H9 (cell line): ENCODE measurements at regions not wholly inside any gene's neighbourhood (a gene's known extent, or its start where the extent isn't known, plus 50 kb on each side); places are given as distances from the start of the nearest gene placed in this dataset.

ENCODE experiments used
- DNase-seq: peaks from one replicate; pipeline ENCODE4 v3.0.0-alpha.2; 2017
- H2AFZ ChIP-seq: one replicate; pipeline ENCODE4 v1.6.1; 2013; ENCODE audit warnings: mild to moderate bottlenecking, low read length, control low read depth, moderate library complexity
- H2AK5ac ChIP-seq: 2 replicates; pipeline ENCODE4 v1.6.1; 2013; ENCODE audit warnings: low read length, control low read depth, mixed read lengths; ENCODE audit not compliant: insufficient read length
- H2BK120ac ChIP-seq: one replicate; pipeline ENCODE4 v1.6.1; 2013; ENCODE audit warnings: low read depth, mild to moderate bottlenecking, low read length, control low read depth, inconsistent platforms; ENCODE audit not compliant: poor library complexity, severe bottlenecking
- H2BK12ac ChIP-seq: 2 replicates; pipeline ENCODE4 v1.6.1; 2013; ENCODE audit warnings: low read length, control low read depth, mixed read lengths, low read depth; ENCODE audit not compliant: insufficient read length
- H2BK15ac ChIP-seq: 2 replicates; pipeline ENCODE4 v1.6.1; 2013; ENCODE audit warnings: low read depth, low read length, control low read depth
- H2BK20ac ChIP-seq: one replicate; pipeline ENCODE4 v1.6.1; 2013; ENCODE audit warnings: low read depth, mild to moderate bottlenecking, low read length, control low read depth, inconsistent platforms; ENCODE audit not compliant: poor library complexity, severe bottlenecking
- H2BK5ac ChIP-seq: 2 replicates; pipeline ENCODE4 v1.6.1; 2013; ENCODE audit warnings: low read length, control low read depth, mixed read lengths; ENCODE audit not compliant: insufficient read length
- H3K14ac ChIP-seq: 2 replicates; pipeline ENCODE4 v1.6.1; 2013; ENCODE audit warnings: low read length, control low read depth; ENCODE audit not compliant: insufficient read depth
- H3K18ac ChIP-seq: 2 replicates; pipeline ENCODE4 v1.6.1; 2013; ENCODE audit warnings: low read depth, mild to moderate bottlenecking, mixed read lengths, low read length, control low read depth; ENCODE audit not compliant: insufficient read length
- H3K23ac ChIP-seq: 2 replicates; pipeline ENCODE4 v1.6.1; 2013; ENCODE audit warnings: low read length, control low read depth, mixed read lengths, low read depth; ENCODE audit not compliant: insufficient read length
- H3K23me2 ChIP-seq: 2 replicates; pipeline ENCODE4 v1.6.1; 2013; ENCODE audit warnings: low read depth, mild to moderate bottlenecking, mixed read lengths, low read length, control low read depth; ENCODE audit not compliant: insufficient read length, poor library complexity, severe bottlenecking
- H3K27ac ChIP-seq: 2 replicates; pipeline ENCODE4 v1.5.1; 2013; ENCODE audit warnings: low read length, control low read depth, mixed read lengths, low read depth; ENCODE audit not compliant: insufficient read length
- H3K27me3 ChIP-seq: 2 replicates; pipeline ENCODE4 v1.6.1; 2013; ENCODE audit warnings: low read length, control low read depth, inconsistent platforms; ENCODE audit not compliant: insufficient read depth
- H3K4ac ChIP-seq: 2 replicates; pipeline ENCODE4 v1.6.1; 2013; ENCODE audit warnings: low read depth, mild to moderate bottlenecking, control low read depth, inconsistent platforms, low read length, moderate library complexity
- H3K4me1 ChIP-seq: 2 replicates; pipeline ENCODE4 v1.6.1; 2013; ENCODE audit warnings: low read length, control low read depth, inconsistent platforms; ENCODE audit not compliant: insufficient read depth
- H3K4me2 ChIP-seq: 2 replicates; pipeline ENCODE4 v1.6.1; 2013; ENCODE audit warnings: low read length, control low read depth, mixed read lengths; ENCODE audit not compliant: insufficient read length, insufficient read depth
- H3K56ac ChIP-seq: 2 replicates; pipeline ENCODE4 v1.6.1; 2013; ENCODE audit warnings: low read depth, mild to moderate bottlenecking, mixed read lengths, low read length, control low read depth; ENCODE audit not compliant: insufficient read length
- H3K79me1 ChIP-seq: 2 replicates; pipeline ENCODE4 v1.6.1; 2013; ENCODE audit warnings: low read depth, mild to moderate bottlenecking, moderate library complexity, low read length, control low read depth, inconsistent platforms; ENCODE audit not compliant: insufficient read depth, poor library complexity, severe bottlenecking
- H3K79me2 ChIP-seq: 2 replicates; pipeline ENCODE4 v1.6.1; 2013; ENCODE audit warnings: low read length, control low read depth, inconsistent platforms; ENCODE audit not compliant: insufficient read depth
- H3K9ac ChIP-seq: 2 replicates; pipeline ENCODE4 v1.6.1; 2013; ENCODE audit warnings: low read length, control low read depth, mixed read lengths; ENCODE audit not compliant: insufficient read length; ENCODE audit errors: extremely low read depth
- H3K9me3 ChIP-seq: one replicate; pipeline ENCODE4 v1.6.1; 2013; ENCODE audit warnings: low read depth, low read length, inconsistent platforms; ENCODE audit not compliant: control insufficient read depth
- H3T11ph ChIP-seq: one replicate; pipeline ENCODE4 v1.6.1; 2013; ENCODE audit warnings: mild to moderate bottlenecking, low read length, control low read depth, inconsistent platforms
- H4K20me1 ChIP-seq: one replicate; pipeline ENCODE4 v1.6.1; 2013; ENCODE audit not compliant: control insufficient read depth, insufficient read length, insufficient read depth
- H4K5ac ChIP-seq: 2 replicates; pipeline ENCODE4 v1.6.1; 2013; ENCODE audit warnings: low read depth, mild to moderate bottlenecking, mixed read lengths, low read length, control low read depth; ENCODE audit not compliant: insufficient read length
- H4K8ac ChIP-seq: replicated peaks from 2 replicates; pipeline ENCODE4 v1.6.1; 2013; ENCODE audit warnings: low read length, control low read depth, mixed read lengths, low read depth; ENCODE audit not compliant: insufficient read length
- H4K91ac ChIP-seq: 2 replicates; pipeline ENCODE4 v1.6.1; 2013; ENCODE audit warnings: low read depth, mild to moderate bottlenecking, moderate library complexity, mixed read lengths, low read length, control low read depth; ENCODE audit not compliant: insufficient read length
- H3K27ac Mint-ChIP-seq, 3 experiments: 2 replicates in 2 of 3; 3 replicates in 1 of 3; pipeline ENCODE4 v1.8.0; 2020 to 2021; ENCODE audit warnings: mixed read lengths in 3 of 3, mild to moderate bottlenecking in 1 of 3, moderate library complexity in 1 of 3
- H3K27me3 Mint-ChIP-seq: 2 replicates; pipeline ENCODE4 v1.8.0; 2021; ENCODE audit warnings: low read depth, mild to moderate bottlenecking, moderate library complexity, mixed read lengths
- H3K36me3 Mint-ChIP-seq, 3 experiments: 2 replicates in 2 of 3; 3 replicates in 1 of 3; pipeline ENCODE4 v1.8.0; 2020 to 2021; ENCODE audit warnings: low read depth in 3 of 3, mixed read lengths in 3 of 3; ENCODE audit not compliant: insufficient read depth in 1 of 3
- H3K4me1 Mint-ChIP-seq, 2 experiments: 2 replicates each; pipeline ENCODE4 v1.8.0; 2020; ENCODE audit warnings: mixed read lengths in 2 of 2
- H3K4me3 Mint-ChIP-seq, 2 experiments: 2 replicates in 1 of 2; 3 replicates in 1 of 2; pipeline ENCODE4 v1.8.0; 2020 to 2021; ENCODE audit warnings: mild to moderate bottlenecking in 2 of 2, mixed read lengths in 2 of 2, moderate library complexity in 1 of 2
- H3K9me3 Mint-ChIP-seq, 2 experiments: 2 replicates in 1 of 2; 3 replicates in 1 of 2; pipeline ENCODE4 v1.8.0; 2020; ENCODE audit warnings: mild to moderate bottlenecking in 2 of 2, mixed read lengths in 2 of 2, moderate library complexity in 1 of 2
- CTCF ChIP-seq: fragments of 200-600 bp; sonication (generic); conservative IDR thresholded peaks from 3 replicates; pipeline ENCODE4 v1.8.0; 2021; ENCODE audit warnings: antibody characterized with exemption, mild to moderate bottlenecking
- WGBS: extraction: QIAGEN DNeasy Blood & Tissue Kit; methylation state at CpG from one replicate; pipeline ENCODE4 v1.1.7; 2013; ENCODE audit warnings: missing lambda C conversion rate, low lambda C conversion rate, mixed read lengths; ENCODE audit not compliant: insufficient read length; ENCODE audit errors: extremely low coverage; 5-methylcytosine and 5-hydroxymethylcytosine counted together

DNA sequence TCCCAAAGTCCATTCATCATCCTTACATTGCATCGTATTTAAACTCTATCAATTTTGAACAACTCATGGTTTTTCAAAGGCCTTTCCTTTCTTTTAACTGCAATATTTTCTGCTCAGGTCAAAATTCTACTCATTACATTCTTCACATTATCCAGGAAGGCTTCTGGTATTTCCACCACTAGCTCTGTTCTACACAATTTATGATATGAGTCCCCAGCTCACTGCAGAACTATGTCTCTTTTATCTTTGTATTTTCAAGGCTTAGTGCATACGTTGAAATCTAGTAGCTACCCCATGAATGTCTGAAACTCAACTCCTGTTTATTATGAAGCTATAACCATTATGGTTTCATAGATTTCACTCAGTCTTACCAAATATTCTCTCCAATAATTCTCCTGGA, 282.9 kb downstream of the DUSP6 start:
- WGBS: no CpG with 5 or more reads among the region's 2 CpGs
- H4K8ac ChIP-seq: no peak overlapping the region
- no peaks in the 10 kb centered on the region for H3K79me1 ChIP-seq
- H4K20me1 ChIP-seq: no peaks in the 10 kb centered on the region
- peaks cover 9% of the 10 kb centered on the region; the same call in 1 of the 2 replicates for H3K4me1 ChIP-seq
- no peaks in the 10 kb centered on the region for H3K23me2 ChIP-seq
- no peak overlapping the region for H3K9ac ChIP-seq
- H3T11ph ChIP-seq: no peak overlapping the region
- H3K9me3 Mint-ChIP-seq: peaks cover 0 to 3% of the 10 kb centered on the region in 2 experiments; a peak in 2 of 5 replicates
- no peak overlapping the region for H3K27ac ChIP-seq
- H2BK5ac ChIP-seq: no peak overlapping the region
- no peaks in the 10 kb centered on the region for H3K27me3 Mint-ChIP-seq
- no peak overlapping the region for H2BK20ac ChIP-seq
- H3K4me3 Mint-ChIP-seq: no peak overlapping the region
- no peak overlapping the region for H2BK15ac ChIP-seq
- no peak overlapping the region for H3K27ac Mint-ChIP-seq
- TF ChIP-seq CTCF: no peak
- H2BK120ac ChIP-seq: no peak overlapping the region
- no peak overlapping the region for H2AK5ac ChIP-seq
- H3K4ac ChIP-seq: no peak overlapping the region
- no peak overlapping the region for H2BK12ac ChIP-seq
- no peak overlapping the region for H3K23ac ChIP-seq
- H3K27me3 ChIP-seq: no peaks in the 10 kb centered on the region
- no peak overlapping the region for H3K14ac ChIP-seq
- no peak overlapping the region for H4K5ac ChIP-seq
- no peak overlapping the region for H3K56ac ChIP-seq
- H3K4me2 ChIP-seq: no peak overlapping the region
- H4K91ac ChIP-seq: no peak overlapping the region
- H3K4me1 Mint-ChIP-seq: peaks cover 20 to 24% of the 10 kb centered on the region in 2 experiments
- no peaks in the 10 kb centered on the region for H3K36me3 Mint-ChIP-seq
- H2AFZ ChIP-seq: no peak overlapping the region
- H3K79me2 ChIP-seq: no peaks in the 10 kb centered on the region
- H3K9me3 ChIP-seq: no peaks in the 10 kb centered on the region
- no peak for DNase-seq
- H3K18ac ChIP-seq: no peak overlapping the region
